ENCODE measurements at regions not wholly inside any gene's neighbourhood (a gene's known extent, or its start where the extent isn't known, plus 50 kb on each side); places are given as distances from the start of the nearest gene placed in this dataset.

DNA sequence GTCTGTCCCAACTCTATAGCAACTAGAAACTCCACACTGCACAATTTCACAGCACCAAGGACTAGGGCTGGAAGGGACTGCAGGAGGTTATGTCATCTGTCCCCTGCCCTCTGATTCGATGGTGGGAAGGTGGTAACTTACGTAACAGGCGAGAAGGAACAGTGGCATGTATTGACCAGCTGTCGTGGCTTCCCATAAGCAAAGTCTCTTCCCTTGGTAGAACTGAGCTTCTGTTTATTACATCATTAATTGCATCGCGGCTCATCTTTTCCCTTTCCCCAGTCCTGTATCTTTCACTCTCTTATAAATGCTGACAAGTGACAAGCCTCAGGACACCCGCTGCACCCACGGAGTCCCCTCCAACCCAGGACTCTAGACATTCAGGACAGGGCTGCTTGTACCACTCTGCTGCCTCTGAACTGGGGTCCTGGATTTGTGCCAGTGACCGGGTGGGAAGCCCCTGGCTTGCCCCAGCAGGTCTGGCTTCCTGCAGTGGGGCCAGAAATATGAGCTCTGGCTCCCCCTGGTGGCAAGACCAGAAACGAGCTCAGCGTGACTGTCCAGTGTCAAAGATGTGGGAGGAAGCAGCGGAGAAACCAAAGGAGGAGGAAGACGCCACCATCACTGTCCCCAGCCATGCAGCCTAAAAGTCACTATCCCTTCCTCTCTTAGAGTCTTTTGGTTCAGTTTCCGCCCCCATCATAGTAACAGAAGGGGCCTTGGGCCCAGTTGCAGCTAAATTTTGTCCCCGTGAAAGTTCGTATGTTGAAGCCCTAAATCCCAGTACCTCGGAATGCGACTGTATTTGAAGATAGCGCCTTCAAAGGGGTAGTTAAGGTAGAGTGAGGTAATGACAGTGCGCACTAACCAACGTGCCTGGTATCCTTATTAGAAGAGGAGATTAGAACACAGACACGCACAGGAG is 84.5 kb downstream of the ISX start (continued):
- TF ChIP-seq SREBF2 (IDR thresholded peaks at IDR 0.05; ENCODE audit: low read length) (no peak), NBN (IDR thresholded peaks at IDR 0.05) (0 out of 2 replicates have a peak, but pooled peaks have one; percentile 25), BCL3 (IDR thresholded peaks at IDR 0.05; ENCODE audit: borderline replicate concordance, insufficient read depth, low read depth, low read length, poor library complexity, severe bottlenecking) (no peak), BHLHE40 (IDR thresholded peaks at IDR 0.05; ENCODE audit: borderline replicate concordance in 1 of 2, low read depth in 2 of 2, low read length in 1 of 2) (peak in 1 of 2 experiments; percentile 22; a peak in 1 of 4 replicates), SMARCA5 (IDR thresholded peaks at IDR 0.05) (0 out of 2 replicates have a peak, but pooled peaks have one; percentile 28), IKZF2 (IDR thresholded peaks at IDR 0.05) (peak in 1 of 2 experiments; percentile 51; a peak in 2 of 4 replicates)
- TF ChIP-seq, protein P1, sequence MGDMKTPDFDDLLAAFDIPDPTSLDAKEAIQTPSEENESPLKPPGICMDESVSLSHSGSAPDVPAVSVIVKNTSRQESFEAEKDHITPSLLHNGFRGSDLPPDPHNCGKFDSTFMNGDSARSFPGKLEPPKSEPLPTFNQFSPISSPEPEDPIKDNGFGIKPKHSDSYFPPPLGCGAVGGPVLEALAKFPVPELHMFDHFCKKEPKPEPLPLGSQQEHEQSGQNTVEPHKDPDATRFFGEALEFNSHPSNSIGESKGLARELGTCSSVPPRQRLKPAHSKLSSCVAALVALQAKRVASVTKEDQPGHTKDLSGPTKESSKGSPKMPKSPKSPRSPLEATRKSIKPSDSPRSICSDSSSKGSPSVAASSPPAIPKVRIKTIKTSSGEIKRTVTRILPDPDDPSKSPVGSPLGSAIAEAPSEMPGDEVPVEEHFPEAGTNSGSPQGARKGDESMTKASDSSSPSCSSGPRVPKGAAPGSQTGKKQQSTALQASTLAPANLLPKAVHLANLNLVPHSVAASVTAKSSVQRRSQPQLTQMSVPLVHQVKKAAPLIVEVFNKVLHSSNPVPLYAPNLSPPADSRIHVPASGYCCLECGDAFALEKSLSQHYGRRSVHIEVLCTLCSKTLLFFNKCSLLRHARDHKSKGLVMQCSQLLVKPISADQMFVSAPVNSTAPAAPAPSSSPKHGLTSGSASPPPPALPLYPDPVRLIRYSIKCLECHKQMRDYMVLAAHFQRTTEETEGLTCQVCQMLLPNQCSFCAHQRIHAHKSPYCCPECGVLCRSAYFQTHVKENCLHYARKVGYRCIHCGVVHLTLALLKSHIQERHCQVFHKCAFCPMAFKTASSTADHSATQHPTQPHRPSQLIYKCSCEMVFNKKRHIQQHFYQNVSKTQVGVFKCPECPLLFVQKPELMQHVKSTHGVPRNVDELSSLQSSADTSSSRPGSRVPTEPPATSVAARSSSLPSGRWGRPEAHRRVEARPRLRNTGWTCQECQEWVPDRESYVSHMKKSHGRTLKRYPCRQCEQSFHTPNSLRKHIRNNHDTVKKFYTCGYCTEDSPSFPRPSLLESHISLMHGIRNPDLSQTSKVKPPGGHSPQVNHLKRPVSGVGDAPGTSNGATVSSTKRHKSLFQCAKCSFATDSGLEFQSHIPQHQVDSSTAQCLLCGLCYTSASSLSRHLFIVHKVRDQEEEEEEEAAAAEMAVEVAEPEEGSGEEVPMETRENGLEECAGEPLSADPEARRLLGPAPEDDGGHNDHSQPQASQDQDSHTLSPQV (IDR thresholded peaks at IDR 0.05), result no peak
